ENCODE measurements at regions not wholly inside any gene's neighbourhood (a gene's known extent, or its start where the extent isn't known, plus 50 kb on each side); places are given as distances from the start of the nearest gene placed in this dataset.

DNA sequence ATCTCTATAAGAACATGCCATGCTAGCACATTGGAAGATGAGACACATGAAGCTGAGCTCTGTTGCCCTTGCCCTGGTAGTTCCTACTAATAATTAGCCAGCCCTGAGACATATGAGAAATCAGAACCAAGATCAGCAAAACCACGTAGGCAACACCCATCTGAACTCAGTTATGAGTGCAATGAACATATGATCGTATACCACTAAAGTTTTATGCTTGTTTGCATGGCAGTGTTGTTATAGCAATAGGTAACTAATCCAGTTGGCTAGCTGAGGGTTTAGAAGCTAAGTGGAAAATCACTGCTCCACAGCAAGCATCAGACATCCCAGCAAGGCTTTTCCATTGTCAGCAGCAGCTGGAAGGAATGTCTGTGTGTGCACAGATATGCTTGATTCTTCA lies 180.7 kb downstream of the BTBD3 start:
- TF ChIP-seq, protein P1, sequence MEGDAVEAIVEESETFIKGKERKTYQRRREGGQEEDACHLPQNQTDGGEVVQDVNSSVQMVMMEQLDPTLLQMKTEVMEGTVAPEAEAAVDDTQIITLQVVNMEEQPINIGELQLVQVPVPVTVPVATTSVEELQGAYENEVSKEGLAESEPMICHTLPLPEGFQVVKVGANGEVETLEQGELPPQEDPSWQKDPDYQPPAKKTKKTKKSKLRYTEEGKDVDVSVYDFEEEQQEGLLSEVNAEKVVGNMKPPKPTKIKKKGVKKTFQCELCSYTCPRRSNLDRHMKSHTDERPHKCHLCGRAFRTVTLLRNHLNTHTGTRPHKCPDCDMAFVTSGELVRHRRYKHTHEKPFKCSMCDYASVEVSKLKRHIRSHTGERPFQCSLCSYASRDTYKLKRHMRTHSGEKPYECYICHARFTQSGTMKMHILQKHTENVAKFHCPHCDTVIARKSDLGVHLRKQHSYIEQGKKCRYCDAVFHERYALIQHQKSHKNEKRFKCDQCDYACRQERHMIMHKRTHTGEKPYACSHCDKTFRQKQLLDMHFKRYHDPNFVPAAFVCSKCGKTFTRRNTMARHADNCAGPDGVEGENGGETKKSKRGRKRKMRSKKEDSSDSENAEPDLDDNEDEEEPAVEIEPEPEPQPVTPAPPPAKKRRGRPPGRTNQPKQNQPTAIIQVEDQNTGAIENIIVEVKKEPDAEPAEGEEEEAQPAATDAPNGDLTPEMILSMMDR (IDR thresholded peaks at IDR 0.05), result no peak
- TF ChIP-seq EZH2phosphoT487 (IDR thresholded peaks at IDR 0.05), result no peak
- no peak for TF ChIP-seq EZH2 (IDR thresholded peaks at IDR 0.05)
